ENCODE measurements at regions not wholly inside any gene's neighbourhood (a gene's known extent, or its start where the extent isn't known, plus 50 kb on each side); places are given as distances from the start of the nearest gene placed in this dataset.

DNA sequence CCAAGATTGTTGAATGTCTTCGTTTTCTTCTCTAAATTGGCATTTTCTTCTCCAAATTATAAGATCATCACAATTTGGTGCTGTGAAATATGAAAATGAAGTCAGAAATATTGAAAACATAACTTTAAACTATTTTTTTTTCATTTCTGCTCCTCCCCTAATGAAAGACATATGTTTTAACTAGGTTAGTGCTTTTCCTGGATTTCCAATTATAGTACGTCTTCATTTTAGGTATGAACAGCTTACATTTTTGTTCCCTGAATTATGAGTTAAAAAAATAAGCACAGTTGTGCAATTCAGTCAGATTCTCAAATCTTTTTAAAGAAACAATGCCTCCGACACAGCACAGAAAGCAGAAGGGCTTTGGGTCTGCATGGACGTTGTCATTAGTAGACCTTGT is 83.5 kb upstream of the CFAP20DC start:
- DNase-seq (ENCODE audit: low read depth in 2 of 2), result no peak

DNA sequence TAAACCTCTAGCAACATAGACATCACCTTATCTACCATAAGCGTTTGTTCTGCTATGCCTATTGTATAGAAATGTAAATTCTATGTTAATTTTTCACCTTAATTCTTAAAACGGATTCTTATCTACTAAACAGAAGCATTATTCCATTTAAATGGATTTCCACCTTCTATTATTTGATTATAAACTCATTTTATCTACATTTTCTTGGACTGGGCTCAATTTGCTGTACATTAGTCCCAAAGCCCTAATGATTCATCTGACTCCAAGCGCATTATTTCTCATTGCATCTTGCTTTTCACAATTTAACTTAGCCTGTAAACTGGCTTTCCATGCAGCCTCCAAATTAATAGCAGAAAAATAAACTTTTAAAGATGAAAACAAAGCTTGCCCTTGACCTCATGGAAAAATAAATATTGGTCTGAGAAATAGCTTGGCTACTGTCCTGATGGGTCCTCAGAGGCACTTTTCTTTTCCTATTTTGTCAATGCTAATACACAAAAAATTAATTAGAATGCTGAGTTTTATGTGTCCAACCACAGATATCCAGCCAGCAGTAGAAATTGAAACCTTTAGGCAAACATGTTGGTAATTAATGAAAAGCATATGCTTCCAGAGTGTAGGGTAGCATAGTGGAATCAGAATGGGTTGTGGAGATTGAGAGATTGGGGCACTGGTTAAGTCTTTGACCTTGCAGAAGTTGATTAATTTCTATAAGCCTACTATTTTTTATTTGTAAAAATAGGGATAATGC is 81.4 kb upstream of the CFAP20DC start:
- DNase-seq (ENCODE audit: low read depth in 2 of 2), result no peak

DNA sequence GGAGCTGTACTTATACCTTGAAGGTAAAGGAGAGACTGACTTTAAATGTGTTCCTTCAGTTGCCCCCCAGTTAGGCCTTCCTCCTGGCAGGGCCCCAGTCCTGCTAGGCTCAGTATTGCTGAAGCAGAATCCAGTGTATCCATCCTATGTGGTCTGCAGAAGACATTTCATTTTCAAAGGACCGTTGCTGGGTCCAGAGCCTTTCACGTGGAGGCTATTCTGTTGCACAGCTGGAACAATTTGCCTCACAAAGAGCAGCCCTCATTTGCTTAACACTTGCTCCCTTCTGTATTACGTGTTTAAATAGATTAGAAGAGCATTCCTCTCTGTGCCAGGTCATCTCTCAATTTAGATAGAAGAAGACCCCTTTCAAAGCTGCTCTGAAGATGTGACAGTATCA is 78.9 kb upstream of the CFAP20DC start:
- DNase-seq (ENCODE audit: low read depth in 2 of 2), result no peak

GRCh38 chr3:59127071-59127470 is 77.2 kb upstream of the CFAP20DC start:
- DNase-seq (ENCODE audit: low read depth in 2 of 2), result no peak

- DNase-seq (ENCODE audit: low read depth in 2 of 2), result no peak
Observed at GRCh38 chr3:59126446-59126845, 76.6 kb upstream of the CFAP20DC start.

- DNase-seq (ENCODE audit: low read depth in 2 of 2), result no peak
Observed at GRCh38 chr3:59121346-59122144, 71.7 kb upstream of the CFAP20DC start.

GRCh38 chr3:59118928-59119327 is 69.1 kb upstream of the CFAP20DC start:
- no peak for DNase-seq (ENCODE audit: low read depth in 2 of 2)

GRCh38 chr3:59117396-59117795 is 67.6 kb upstream of the CFAP20DC start:
- no peak for DNase-seq (ENCODE audit: low read depth in 2 of 2)

DNA sequence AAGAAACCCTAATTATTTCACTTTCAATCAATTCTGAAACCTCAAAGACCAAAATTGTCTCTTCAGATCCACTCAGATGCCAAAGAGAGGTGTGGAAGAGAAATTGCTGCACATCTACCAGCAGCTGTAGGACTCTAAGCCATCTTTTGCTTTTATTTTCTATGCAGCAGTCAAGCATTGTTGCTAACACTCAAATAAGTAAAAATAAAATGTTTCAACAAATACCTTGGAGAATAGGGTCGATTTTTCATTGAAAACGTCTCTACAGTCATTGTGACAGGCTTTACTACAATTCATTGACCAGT is 66.4 kb upstream of the CFAP20DC start:
- DNase-seq (ENCODE audit: low read depth in 2 of 2), result no peak

GRCh38 chr3:59115364-59116232 is 65.8 kb upstream of the CFAP20DC start:
- no peak for DNase-seq (ENCODE audit: low read depth in 2 of 2)

GRCh38 chr3:59107856-59108815 is 58.3 kb upstream of the CFAP20DC start:
- DNase-seq (ENCODE audit: low read depth in 2 of 2), result no peak

DNA sequence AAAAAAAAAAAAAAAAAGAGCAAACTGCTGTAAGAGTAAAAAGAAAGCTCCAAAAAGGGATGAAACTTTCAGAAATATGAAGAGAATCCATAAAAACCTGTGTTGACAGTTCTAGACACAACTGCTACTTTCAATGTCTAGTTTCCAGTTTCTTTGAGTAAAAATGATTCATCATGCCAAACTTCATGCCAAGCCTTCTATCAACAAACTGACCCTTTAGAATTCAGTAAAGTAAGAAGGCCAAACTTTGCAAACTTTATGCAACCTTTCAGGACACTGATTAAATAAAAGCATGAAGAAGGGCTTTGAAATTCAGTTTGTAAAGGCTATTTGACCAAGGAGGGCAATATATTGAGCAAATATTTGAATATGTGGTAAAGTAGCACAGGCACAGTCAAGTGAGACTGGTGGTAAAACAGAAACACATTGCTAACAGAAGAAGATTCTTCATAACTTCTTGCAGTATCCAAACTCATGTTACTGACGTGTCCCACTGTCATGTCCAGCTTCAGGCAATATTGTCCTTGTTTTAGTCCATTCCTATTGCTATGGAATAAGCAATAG is 56.3 kb upstream of the CFAP20DC start:
- DNase-seq (ENCODE audit: low read depth in 2 of 2), result no peak

GRCh38 chr3:59103552-59103951 is 53.7 kb upstream of the CFAP20DC start:
- DNase-seq (ENCODE audit: low read depth in 2 of 2), result no peak

DNA sequence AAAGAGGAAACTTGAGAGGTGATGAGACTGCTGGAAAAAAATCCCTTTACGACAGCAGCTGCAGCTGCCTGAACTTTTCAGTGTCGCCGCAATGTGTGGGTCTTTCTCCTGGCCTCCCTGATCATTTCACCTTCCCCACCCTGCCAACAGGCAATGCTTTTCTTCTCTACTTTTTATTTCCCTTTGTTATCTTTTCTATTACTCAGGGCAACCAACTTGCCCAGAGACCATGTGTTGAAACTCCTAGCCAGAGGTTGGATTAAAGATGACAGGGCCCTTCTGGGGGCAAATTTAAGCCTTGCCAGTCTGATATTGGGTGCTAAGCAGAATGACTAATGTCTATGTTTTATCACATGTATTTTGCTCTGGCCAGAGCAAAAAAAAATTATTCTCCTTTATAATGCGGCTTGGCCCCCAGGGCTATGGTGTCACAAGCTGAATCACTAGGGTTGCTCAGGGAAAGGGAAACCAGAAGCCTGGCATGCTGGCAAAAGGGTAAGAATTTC is 51.5 kb upstream of the CFAP20DC start:
- no peak for DNase-seq (ENCODE audit: low read depth in 2 of 2)

All from stimulated activated CD8-positive, alpha-beta memory T cell treated with anti-CD3 and anti-CD28 coated beads, Interleukin-7, amount 100 ng/mL, for 1 hour (primary cell).